Mesothelial cell of epicardium (in vitro differentiated cells): ENCODE measurements at regions not wholly inside any gene's neighbourhood (a gene's known extent, or its start where the extent isn't known, plus 50 kb on each side); places are given as distances from the start of the nearest gene placed in this dataset.
"Not testable (repeated sequence)": the region's sequence is repeated elsewhere in the genome, so short reads cannot be mapped to it uniquely, and the experiment has no call there.

Experiments used
- DNase-seq, 2 experiments: peaks; one replicate each; pipeline ENCODE4 v3.0.0; 2021; ENCODE audit warnings: low spot score in 2 of 2; ENCODE audit not compliant: unreplicated experiment in 2 of 2
- H3K27ac Mint-ChIP-seq: 2 replicates; pipeline ENCODE4 v1.8.0; 2021; ENCODE audit warnings: mixed read lengths
- H3K27me3 Mint-ChIP-seq: 2 replicates; pipeline ENCODE4 v1.8.0; 2021; ENCODE audit warnings: low read depth, mixed read lengths
- H3K36me3 Mint-ChIP-seq: 2 replicates; pipeline ENCODE4 v1.8.0; 2021; ENCODE audit warnings: mixed read lengths
- H3K4me1 Mint-ChIP-seq: 2 replicates; pipeline ENCODE4 v1.8.0; 2021; ENCODE audit warnings: mixed read lengths
- H3K4me3 Mint-ChIP-seq: 2 replicates; pipeline ENCODE4 v1.8.0; 2021; ENCODE audit warnings: mild to moderate bottlenecking, moderate library complexity, mixed read lengths
- H3K9me3 Mint-ChIP-seq: 2 replicates; pipeline ENCODE4 v1.8.0; 2021; ENCODE audit warnings: mixed read lengths
- TF ChIP-seq, protein P1 (sequence below): fragments of 200-600 bp; sonication (generic); IDR thresholded peaks from one replicate; pipeline ENCODE4 v1.5.0; 2021; ENCODE audit warnings: antibody characterized with exemption; ENCODE audit not compliant: unreplicated experiment

GRCh38 chr12:86389949-86390348 is 133.8 kb upstream of the MGAT4C start:
- H3K36me3 Mint-ChIP-seq = no peaks in the 10 kb centered on the region
- no peak overlapping the region for H3K4me3 Mint-ChIP-seq
- H3K27me3 Mint-ChIP-seq = no peaks in the 10 kb centered on the region
- H3K4me1 Mint-ChIP-seq = no peaks in the 10 kb centered on the region
- DNase-seq = no peak
- no peak overlapping the region for H3K27ac Mint-ChIP-seq
- peaks cover 7% of the 10 kb centered on the region for H3K9me3 Mint-ChIP-seq
- TF ChIP-seq, protein P1, sequence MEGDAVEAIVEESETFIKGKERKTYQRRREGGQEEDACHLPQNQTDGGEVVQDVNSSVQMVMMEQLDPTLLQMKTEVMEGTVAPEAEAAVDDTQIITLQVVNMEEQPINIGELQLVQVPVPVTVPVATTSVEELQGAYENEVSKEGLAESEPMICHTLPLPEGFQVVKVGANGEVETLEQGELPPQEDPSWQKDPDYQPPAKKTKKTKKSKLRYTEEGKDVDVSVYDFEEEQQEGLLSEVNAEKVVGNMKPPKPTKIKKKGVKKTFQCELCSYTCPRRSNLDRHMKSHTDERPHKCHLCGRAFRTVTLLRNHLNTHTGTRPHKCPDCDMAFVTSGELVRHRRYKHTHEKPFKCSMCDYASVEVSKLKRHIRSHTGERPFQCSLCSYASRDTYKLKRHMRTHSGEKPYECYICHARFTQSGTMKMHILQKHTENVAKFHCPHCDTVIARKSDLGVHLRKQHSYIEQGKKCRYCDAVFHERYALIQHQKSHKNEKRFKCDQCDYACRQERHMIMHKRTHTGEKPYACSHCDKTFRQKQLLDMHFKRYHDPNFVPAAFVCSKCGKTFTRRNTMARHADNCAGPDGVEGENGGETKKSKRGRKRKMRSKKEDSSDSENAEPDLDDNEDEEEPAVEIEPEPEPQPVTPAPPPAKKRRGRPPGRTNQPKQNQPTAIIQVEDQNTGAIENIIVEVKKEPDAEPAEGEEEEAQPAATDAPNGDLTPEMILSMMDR = no peak

GRCh38 chr12:86387591-86388145 is 131.5 kb upstream of the MGAT4C start:
- Mint-ChIP-seq H3K27me3 (no peaks in the 10 kb centered on the region), H3K4me3 (no peak overlapping the region), H3K27ac (no peak overlapping the region), H3K36me3 (peaks cover 2% of the 10 kb centered on the region), H3K9me3 (peaks cover 10% of the 10 kb centered on the region), H3K4me1 (peaks cover 2% of the 10 kb centered on the region)
- TF ChIP-seq, protein P1 = no peak
- DNase-seq = no peak

GRCh38 chr12:86383759-86384158 is 127.6 kb upstream of the MGAT4C start:
- H3K27ac Mint-ChIP-seq, DNase-seq, H3K36me3 Mint-ChIP-seq, H3K4me3 Mint-ChIP-seq, H3K4me1 Mint-ChIP-seq, H3K27me3 Mint-ChIP-seq: not testable (repeated sequence)
- peaks cover 11% of the 10 kb centered on the region for H3K9me3 Mint-ChIP-seq

DNA sequence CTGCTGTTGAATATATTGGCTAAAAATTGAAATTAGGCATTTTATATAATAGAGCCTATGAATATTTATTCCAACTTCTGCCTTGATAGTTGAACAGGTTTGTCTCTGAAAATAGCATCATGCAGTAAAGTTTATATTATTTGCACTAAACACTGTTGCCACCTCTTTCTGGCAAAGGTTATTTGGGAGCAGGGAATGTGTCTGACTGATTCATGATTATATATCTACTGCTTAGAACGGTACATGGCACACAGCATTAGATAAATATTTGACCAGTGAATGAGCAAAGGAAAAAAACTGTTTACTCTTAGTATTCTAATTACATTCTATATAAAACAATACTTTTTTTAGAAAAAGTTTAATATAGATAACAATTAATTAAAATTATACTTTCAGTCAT is 123.1 kb upstream of the MGAT4C start:
- H3K4me3 Mint-ChIP-seq = no peak overlapping the region

GRCh38 chr12:86376052-86376451 is 119.9 kb upstream of the MGAT4C start:
- H3K27ac Mint-ChIP-seq = no peak overlapping the region
- TF ChIP-seq, protein P1 = peak; percentile 42
- no peaks in the 10 kb centered on the region for H3K27me3 Mint-ChIP-seq
- no peak overlapping the region for H3K4me3 Mint-ChIP-seq
- no peak for DNase-seq
- no peaks in the 10 kb centered on the region for H3K9me3 Mint-ChIP-seq
- H3K36me3 Mint-ChIP-seq = no peaks in the 10 kb centered on the region
- peaks cover 22% of the 10 kb centered on the region for H3K4me1 Mint-ChIP-seq

More for the DNA sequence above, 123.1 kb upstream of the MGAT4C start:
- H3K27me3 Mint-ChIP-seq = no peaks in the 10 kb centered on the region
- H3K4me1 Mint-ChIP-seq = peaks cover 11% of the 10 kb centered on the region
- H3K9me3 Mint-ChIP-seq = peaks cover 11% of the 10 kb centered on the region
- TF ChIP-seq, protein P1 = no peak
- H3K36me3 Mint-ChIP-seq = peaks cover 5% of the 10 kb centered on the region
- H3K27ac Mint-ChIP-seq = no peak overlapping the region
- no peak for DNase-seq

GRCh38 chr12:86373813-86374212 is 117.6 kb upstream of the MGAT4C start:
- Mint-ChIP-seq H3K4me3 (no peak overlapping the region), H3K27ac (no peak overlapping the region), H3K27me3 (no peaks in the 10 kb centered on the region), H3K9me3 (no peaks in the 10 kb centered on the region), H3K4me1 (peaks cover 24% of the 10 kb centered on the region), H3K36me3 (no peaks in the 10 kb centered on the region)
- TF ChIP-seq, protein P1 = no peak
- DNase-seq = no peak
